ENCODE measurements at regions not wholly inside any gene's neighbourhood (a gene's known extent, or its start where the extent isn't known, plus 50 kb on each side); places are given as distances from the start of the nearest gene placed in this dataset.
"Not testable (repeated sequence)": the region's sequence is repeated elsewhere in the genome, so short reads cannot be mapped to it uniquely, and the experiment has no call there.

- no peaks in the 10 kb centered on the region for H3K36me3 Mint-ChIP-seq (ENCODE audit: low read depth)
- peaks cover 13% of the 10 kb centered on the region for H3K27me3 Mint-ChIP-seq (ENCODE audit: insufficient read depth)
- no peak overlapping the region for H3K4me3 Mint-ChIP-seq
- intact Hi-C loops (cut with micrococcal nuclease) = no loop called here
- H3K4me1 Mint-ChIP-seq (ENCODE audit: low read depth) = no peaks in the 10 kb centered on the region
- no peak overlapping the region for H3K27ac Mint-ChIP-seq
- DNase-seq (ENCODE audit: low spot score) = no peak
- H3K9me3 Mint-ChIP-seq = no peaks in the 10 kb centered on the region
These were observed 106.8 kb downstream of the TENT5C start for GRCh38 chr1:117712621-117713020.

- intact Hi-C loops (cut with micrococcal nuclease) = no loop called here
- no peaks in the 10 kb centered on the region for H3K4me1 Mint-ChIP-seq (ENCODE audit: low read depth)
- peaks cover 1% of the 10 kb centered on the region for H3K36me3 Mint-ChIP-seq (ENCODE audit: low read depth)
- no peak for DNase-seq (ENCODE audit: low spot score)
- H3K27ac Mint-ChIP-seq = no peak overlapping the region
- H3K27me3 Mint-ChIP-seq (ENCODE audit: insufficient read depth) = peaks cover 13% of the 10 kb centered on the region
- no peak overlapping the region for H3K4me3 Mint-ChIP-seq
- peaks cover 13% of the 10 kb centered on the region for H3K9me3 Mint-ChIP-seq
These were observed 108.7 kb downstream of the TENT5C start for GRCh38 chr1:117714546-117714945.

GRCh38 chr1:117716030-117716429 is 110.2 kb downstream of the TENT5C start:
- Mint-ChIP-seq H3K27me3 (ENCODE audit: insufficient read depth) (peaks cover 13% of the 10 kb centered on the region), H3K9me3 (peaks cover 21% of the 10 kb centered on the region)
- intact Hi-C loops (cut with micrococcal nuclease); H3K27ac Mint-ChIP-seq; DNase-seq (ENCODE audit: low spot score); H3K36me3 Mint-ChIP-seq (ENCODE audit: low read depth); H3K4me3 Mint-ChIP-seq; H3K4me1 Mint-ChIP-seq (ENCODE audit: low read depth): not testable (repeated sequence)

- DNase-seq (ENCODE audit: low spot score); H3K36me3 Mint-ChIP-seq (ENCODE audit: low read depth); H3K4me1 Mint-ChIP-seq (ENCODE audit: low read depth); intact Hi-C loops (cut with micrococcal nuclease); H3K27ac Mint-ChIP-seq; H3K4me3 Mint-ChIP-seq: not testable (repeated sequence)
- Mint-ChIP-seq H3K9me3 (peaks cover 30% of the 10 kb centered on the region), H3K27me3 (ENCODE audit: insufficient read depth) (peaks cover 13% of the 10 kb centered on the region)
These were observed 112.1 kb downstream of the TENT5C start for GRCh38 chr1:117717980-117718379.

GRCh38 chr1:117718596-117718995 is 112.7 kb downstream of the TENT5C start:
- Mint-ChIP-seq H3K9me3 (peaks cover 33% of the 10 kb centered on the region), H3K27me3 (ENCODE audit: insufficient read depth) (peaks cover 13% of the 10 kb centered on the region)
- H3K4me3 Mint-ChIP-seq; H3K36me3 Mint-ChIP-seq (ENCODE audit: low read depth); H3K4me1 Mint-ChIP-seq (ENCODE audit: low read depth); intact Hi-C loops (cut with micrococcal nuclease); H3K27ac Mint-ChIP-seq; DNase-seq (ENCODE audit: low spot score): not testable (repeated sequence)

GRCh38 chr1:117719004-117719403 is 113.2 kb downstream of the TENT5C start:
- Mint-ChIP-seq H3K9me3 (peaks cover 33% of the 10 kb centered on the region), H3K4me1 (ENCODE audit: low read depth) (no peaks in the 10 kb centered on the region), H3K27ac (no peak overlapping the region), H3K4me3 (no peak overlapping the region), H3K27me3 (ENCODE audit: insufficient read depth) (peaks cover 13% of the 10 kb centered on the region), H3K36me3 (ENCODE audit: low read depth) (peaks cover 4% of the 10 kb centered on the region)
- intact Hi-C loops (cut with micrococcal nuclease) = no loop called here
- DNase-seq (ENCODE audit: low spot score) = no peak

- no peak for DNase-seq (ENCODE audit: low spot score)
- no peak overlapping the region for H3K4me3 Mint-ChIP-seq
- H3K9me3 Mint-ChIP-seq = peaks cover 19% of the 10 kb centered on the region
- peaks cover 15% of the 10 kb centered on the region for H3K27me3 Mint-ChIP-seq (ENCODE audit: insufficient read depth)
- no peaks in the 10 kb centered on the region for H3K36me3 Mint-ChIP-seq (ENCODE audit: low read depth)
- H3K4me1 Mint-ChIP-seq (ENCODE audit: low read depth) = peaks cover 14% of the 10 kb centered on the region
- H3K27ac Mint-ChIP-seq = no peak overlapping the region
- intact Hi-C loops (cut with micrococcal nuclease) = loop anchor here (5.0 kb wide), 1 partner anchor 35 kb away; no protein-coding TSS in a partner anchor
These were observed 126.4 kb downstream of the TENT5C start for GRCh38 chr1:117732065-117732797.

- no peak for DNase-seq (ENCODE audit: low spot score)
- Mint-ChIP-seq H3K4me1 (ENCODE audit: low read depth) (peaks cover 14% of the 10 kb centered on the region), H3K27me3 (ENCODE audit: insufficient read depth) (peaks cover 12% of the 10 kb centered on the region), H3K27ac (no peak overlapping the region), H3K4me3 (no peak overlapping the region), H3K36me3 (ENCODE audit: low read depth) (no peaks in the 10 kb centered on the region), H3K9me3 (peaks cover 12% of the 10 kb centered on the region)
- intact Hi-C loops (cut with micrococcal nuclease) = loop anchor here (5.0 kb wide), 1 partner anchor 36 kb away; no protein-coding TSS in a partner anchor
These were observed 127.1 kb downstream of the TENT5C start for GRCh38 chr1:117732956-117733355.

GRCh38 chr1:117734403-117734802 is 128.6 kb downstream of the TENT5C start:
- DNase-seq (ENCODE audit: low spot score) = no peak
- Mint-ChIP-seq H3K36me3 (ENCODE audit: low read depth) (peaks cover 1% of the 10 kb centered on the region), H3K27me3 (ENCODE audit: insufficient read depth) (peaks cover 11% of the 10 kb centered on the region), H3K4me3 (peak overlapping the region; percentile 9), H3K4me1 (ENCODE audit: low read depth) (peaks cover 14% of the 10 kb centered on the region), H3K27ac (no peak overlapping the region), H3K9me3 (peaks cover 2% of the 10 kb centered on the region)
- intact Hi-C loops (cut with micrococcal nuclease) = loop anchor here (2.0 to 5.0 kb wide), 2 partner anchors 37 to 128 kb away; partner anchors contain the start of gene TENT5C

GRCh38 chr1:117735045-117735992 is 129.5 kb downstream of the TENT5C start:
- H3K4me1 Mint-ChIP-seq (ENCODE audit: low read depth) = peaks cover 14% of the 10 kb centered on the region
- no peaks in the 10 kb centered on the region for H3K9me3 Mint-ChIP-seq
- H3K36me3 Mint-ChIP-seq (ENCODE audit: low read depth) = peaks cover 2% of the 10 kb centered on the region
- H3K27me3 Mint-ChIP-seq (ENCODE audit: insufficient read depth) = peaks cover 12% of the 10 kb centered on the region
- peak; percentile 35 for DNase-seq (ENCODE audit: low spot score)
- H3K27ac Mint-ChIP-seq = peak overlapping the region; percentile 60
- intact Hi-C loops (cut with micrococcal nuclease) = loop anchor here (1.0 to 2.0 kb wide), 2 partner anchors 129 to 200 kb away; partner anchors contain the start of gene TENT5C
- H3K4me3 Mint-ChIP-seq = peak overlapping the region; percentile 65

- Mint-ChIP-seq H3K27me3 (ENCODE audit: insufficient read depth) (peaks cover 28% of the 10 kb centered on the region), H3K9me3 (peaks cover 9% of the 10 kb centered on the region), H3K36me3 (ENCODE audit: low read depth) (peaks cover 2% of the 10 kb centered on the region), H3K4me1 (ENCODE audit: low read depth) (peaks cover 12% of the 10 kb centered on the region), H3K4me3 (no peak overlapping the region), H3K27ac (no peak overlapping the region)
- no peak for DNase-seq (ENCODE audit: low spot score)
- intact Hi-C loops (cut with micrococcal nuclease) = no loop called here
These were observed 133.7 kb downstream of the TENT5C start for GRCh38 chr1:117739504-117739903.

GRCh38 chr1:117740496-117740895 is 134.6 kb downstream of the TENT5C start:
- no peak overlapping the region for H3K4me3 Mint-ChIP-seq
- H3K9me3 Mint-ChIP-seq = peaks cover 9% of the 10 kb centered on the region
- intact Hi-C loops (cut with micrococcal nuclease) = no loop called here
- no peak for DNase-seq (ENCODE audit: low spot score)
- H3K27me3 Mint-ChIP-seq (ENCODE audit: insufficient read depth) = peaks cover 30% of the 10 kb centered on the region
- peaks cover 3% of the 10 kb centered on the region for H3K4me1 Mint-ChIP-seq (ENCODE audit: low read depth)
- H3K36me3 Mint-ChIP-seq (ENCODE audit: low read depth) = peaks cover 2% of the 10 kb centered on the region
- no peak overlapping the region for H3K27ac Mint-ChIP-seq

GRCh38 chr1:117746565-117746964 is 140.7 kb downstream of the TENT5C start:
- intact Hi-C loops (cut with micrococcal nuclease); DNase-seq (ENCODE audit: low spot score); H3K36me3 Mint-ChIP-seq (ENCODE audit: low read depth); H3K27ac Mint-ChIP-seq; H3K4me1 Mint-ChIP-seq (ENCODE audit: low read depth); H3K4me3 Mint-ChIP-seq; H3K9me3 Mint-ChIP-seq: not testable (repeated sequence)
- H3K27me3 Mint-ChIP-seq (ENCODE audit: insufficient read depth) = peaks cover 38% of the 10 kb centered on the region
